GM12878 (cell line): ENCODE measurements at regions not wholly inside any gene's neighbourhood (a gene's known extent, or its start where the extent isn't known, plus 50 kb on each side); places are given as distances from the start of the nearest gene placed in this dataset.

ENCODE experiments used
- EP300 ChIP-seq, 2 experiments: fragments of 150-350 bp in 1 of 2; IDR thresholded peaks; 2 replicates each; pipeline ENCODE4 v1.6.1; 2011 to 2012; ENCODE audit warnings: low read depth in 2 of 2, low read length in 2 of 2, borderline replicate concordance in 1 of 2, improper control_type of control experiment in 1 of 2, inconsistent platforms in 1 of 2; ENCODE audit not compliant: control insufficient read depth in 1 of 2
- NFIC ChIP-seq: IDR thresholded peaks from 2 replicates; pipeline ENCODE4 v1.6.1; 2012; ENCODE audit warnings: low read depth, mild to moderate bottlenecking, inconsistent platforms, low read length, moderate library complexity
- POLR2AphosphoS5 ChIP-seq: IDR thresholded peaks from 2 replicates; pipeline ENCODE4 v1.6.1; 2011; ENCODE audit warnings: mild to moderate bottlenecking, low read length, inconsistent platforms
- POU2F2 ChIP-seq: IDR thresholded peaks from 3 replicates; pipeline ENCODE4 v1.6.1; 2011; ENCODE audit warnings: low read depth, mild to moderate bottlenecking, low read length, borderline replicate concordance
- RAD21 ChIP-seq: IDR thresholded peaks from 2 replicates; pipeline ENCODE4 v1.6.1; 2011; ENCODE audit warnings: mild to moderate bottlenecking, low read depth, low read length, moderate library complexity; ENCODE audit not compliant: insufficient read depth
- RBBP5 ChIP-seq: fragments of 200-600 bp; sonication (generic); conservative IDR thresholded peaks from 2 replicates; pipeline ENCODE4 v1.6.1; 2016
- TAF1 ChIP-seq: IDR thresholded peaks from 2 replicates; pipeline ENCODE4 v1.6.1; 2011; ENCODE audit warnings: mild to moderate bottlenecking, low read depth, low read length, borderline replicate concordance
- TF ChIP-seq, protein P1 (sequence below), 3 experiments: IDR thresholded peaks in 2 of 3; conservative IDR thresholded peaks in 1 of 3; 2 replicates each; pipeline ENCODE4 v1.5.1; 2011; ENCODE audit warnings: low read depth in 3 of 3, low read length in 3 of 3, mild to moderate bottlenecking in 3 of 3, control low read depth in 2 of 3, moderate library complexity in 2 of 3, inconsistent platforms in 1 of 3, mixed read lengths in 1 of 3; ENCODE audit not compliant: control insufficient read depth in 2 of 3, insufficient read depth in 1 of 3; ENCODE audit errors: extremely low read depth in 1 of 3
- TF ChIP-seq, protein P2 (sequence below): fragments of 450-650 bp; IDR thresholded peaks from 2 replicates; pipeline ENCODE4 v1.6.1; 2017; ENCODE audit warnings: antibody characterized with exemption, mild to moderate bottlenecking, moderate library complexity
- TF ChIP-seq, protein P3 (sequence below): IDR thresholded peaks from 2 replicates; pipeline ENCODE4 v1.6.1; 2012; ENCODE audit warnings: low read length, inconsistent platforms
- TF ChIP-seq, protein P4 (sequence below): IDR thresholded peaks from 2 replicates; pipeline ENCODE4 v1.6.1; 2011; ENCODE audit warnings: low read depth, mild to moderate bottlenecking, low read length, moderate library complexity, borderline replicate concordance; ENCODE audit errors: extremely low read depth
- TF ChIP-seq, protein P5 (sequence below): IDR thresholded peaks from 2 replicates; pipeline ENCODE4 v1.6.1; 2011; ENCODE audit warnings: low read depth, low read length, improper control_type of control experiment, borderline replicate concordance
- TF ChIP-seq, protein P6 (sequence below): fragments of 450-650 bp; conservative IDR thresholded peaks from 2 replicates; pipeline ENCODE4 v1.6.1; 2017; ENCODE audit warnings: mild to moderate bottlenecking, moderate library complexity

DNA sequence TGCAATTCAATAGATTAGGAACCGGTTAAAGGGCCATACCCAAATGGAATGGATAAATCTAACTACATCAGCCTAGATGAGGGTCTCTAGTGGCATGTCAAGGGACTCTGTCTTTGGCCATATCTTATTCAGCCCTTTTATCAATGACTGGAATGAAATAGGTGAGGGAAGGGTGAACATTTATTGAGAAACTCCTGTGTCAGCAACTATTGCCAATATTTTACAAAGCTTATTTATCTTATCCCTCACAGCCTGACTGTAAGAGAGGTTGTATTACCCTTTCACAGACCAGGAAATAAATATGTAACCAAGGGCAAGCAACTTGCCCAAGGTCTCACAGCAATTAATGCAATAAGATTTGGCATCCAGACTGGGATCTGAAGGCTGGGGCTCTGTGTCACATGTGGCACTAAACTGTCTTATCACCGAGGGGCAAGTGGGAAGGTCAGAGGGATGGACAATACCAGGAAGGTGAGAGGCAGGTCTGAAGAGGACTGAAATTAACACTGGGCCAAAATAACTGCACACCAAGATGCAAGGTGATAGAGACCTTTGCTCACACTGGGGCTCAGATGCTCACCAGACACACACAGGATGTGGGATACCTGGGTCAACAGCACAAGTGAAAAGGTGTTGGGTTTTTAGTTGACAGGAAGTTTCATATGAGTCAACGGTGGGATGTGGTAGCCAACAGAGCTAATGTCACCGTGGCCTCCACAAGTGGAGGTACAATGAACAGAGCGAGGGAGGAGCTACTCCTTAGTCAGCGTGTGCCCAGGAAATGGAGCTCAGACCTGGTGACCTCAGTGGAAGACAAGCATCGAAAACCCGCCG is 261.3 kb downstream of the RPLP1 start:
- TF ChIP-seq, protein P1, sequence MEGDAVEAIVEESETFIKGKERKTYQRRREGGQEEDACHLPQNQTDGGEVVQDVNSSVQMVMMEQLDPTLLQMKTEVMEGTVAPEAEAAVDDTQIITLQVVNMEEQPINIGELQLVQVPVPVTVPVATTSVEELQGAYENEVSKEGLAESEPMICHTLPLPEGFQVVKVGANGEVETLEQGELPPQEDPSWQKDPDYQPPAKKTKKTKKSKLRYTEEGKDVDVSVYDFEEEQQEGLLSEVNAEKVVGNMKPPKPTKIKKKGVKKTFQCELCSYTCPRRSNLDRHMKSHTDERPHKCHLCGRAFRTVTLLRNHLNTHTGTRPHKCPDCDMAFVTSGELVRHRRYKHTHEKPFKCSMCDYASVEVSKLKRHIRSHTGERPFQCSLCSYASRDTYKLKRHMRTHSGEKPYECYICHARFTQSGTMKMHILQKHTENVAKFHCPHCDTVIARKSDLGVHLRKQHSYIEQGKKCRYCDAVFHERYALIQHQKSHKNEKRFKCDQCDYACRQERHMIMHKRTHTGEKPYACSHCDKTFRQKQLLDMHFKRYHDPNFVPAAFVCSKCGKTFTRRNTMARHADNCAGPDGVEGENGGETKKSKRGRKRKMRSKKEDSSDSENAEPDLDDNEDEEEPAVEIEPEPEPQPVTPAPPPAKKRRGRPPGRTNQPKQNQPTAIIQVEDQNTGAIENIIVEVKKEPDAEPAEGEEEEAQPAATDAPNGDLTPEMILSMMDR (IDR thresholded peaks at IDR 0.05 in 2 of 3, conservative IDR thresholded peaks at IDR 0.05 in 1 of 3; ENCODE audit: control insufficient read depth in 2 of 3, extremely low read depth in 1 of 3, insufficient read depth in 1 of 3, low read depth in 3 of 3, low read length in 3 of 3) = no peak
- TF ChIP-seq, protein P2, sequence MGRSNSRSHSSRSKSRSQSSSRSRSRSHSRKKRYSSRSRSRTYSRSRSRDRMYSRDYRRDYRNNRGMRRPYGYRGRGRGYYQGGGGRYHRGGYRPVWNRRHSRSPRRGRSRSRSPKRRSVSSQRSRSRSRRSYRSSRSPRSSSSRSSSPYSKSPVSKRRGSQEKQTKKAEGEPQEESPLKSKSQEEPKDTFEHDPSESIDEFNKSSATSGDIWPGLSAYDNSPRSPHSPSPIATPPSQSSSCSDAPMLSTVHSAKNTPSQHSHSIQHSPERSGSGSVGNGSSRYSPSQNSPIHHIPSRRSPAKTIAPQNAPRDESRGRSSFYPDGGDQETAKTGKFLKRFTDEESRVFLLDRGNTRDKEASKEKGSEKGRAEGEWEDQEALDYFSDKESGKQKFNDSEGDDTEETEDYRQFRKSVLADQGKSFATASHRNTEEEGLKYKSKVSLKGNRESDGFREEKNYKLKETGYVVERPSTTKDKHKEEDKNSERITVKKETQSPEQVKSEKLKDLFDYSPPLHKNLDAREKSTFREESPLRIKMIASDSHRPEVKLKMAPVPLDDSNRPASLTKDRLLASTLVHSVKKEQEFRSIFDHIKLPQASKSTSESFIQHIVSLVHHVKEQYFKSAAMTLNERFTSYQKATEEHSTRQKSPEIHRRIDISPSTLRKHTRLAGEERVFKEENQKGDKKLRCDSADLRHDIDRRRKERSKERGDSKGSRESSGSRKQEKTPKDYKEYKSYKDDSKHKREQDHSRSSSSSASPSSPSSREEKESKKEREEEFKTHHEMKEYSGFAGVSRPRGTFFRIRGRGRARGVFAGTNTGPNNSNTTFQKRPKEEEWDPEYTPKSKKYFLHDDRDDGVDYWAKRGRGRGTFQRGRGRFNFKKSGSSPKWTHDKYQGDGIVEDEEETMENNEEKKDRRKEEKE = no peak
- no peak for TF ChIP-seq POLR2AphosphoS5
- TF ChIP-seq, protein P3, sequence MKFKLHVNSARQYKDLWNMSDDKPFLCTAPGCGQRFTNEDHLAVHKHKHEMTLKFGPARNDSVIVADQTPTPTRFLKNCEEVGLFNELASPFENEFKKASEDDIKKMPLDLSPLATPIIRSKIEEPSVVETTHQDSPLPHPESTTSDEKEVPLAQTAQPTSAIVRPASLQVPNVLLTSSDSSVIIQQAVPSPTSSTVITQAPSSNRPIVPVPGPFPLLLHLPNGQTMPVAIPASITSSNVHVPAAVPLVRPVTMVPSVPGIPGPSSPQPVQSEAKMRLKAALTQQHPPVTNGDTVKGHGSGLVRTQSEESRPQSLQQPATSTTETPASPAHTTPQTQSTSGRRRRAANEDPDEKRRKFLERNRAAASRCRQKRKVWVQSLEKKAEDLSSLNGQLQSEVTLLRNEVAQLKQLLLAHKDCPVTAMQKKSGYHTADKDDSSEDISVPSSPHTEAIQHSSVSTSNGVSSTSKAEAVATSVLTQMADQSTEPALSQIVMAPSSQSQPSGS = peak; percentile 92
- peak; percentile 80 to 89; a peak in 3 of 4 replicates for TF ChIP-seq EP300 (IDR thresholded peaks at IDR 0.05; ENCODE audit: borderline replicate concordance in 1 of 2, control insufficient read depth in 1 of 2, low read depth in 2 of 2, low read length in 2 of 2)
- TF ChIP-seq, protein P4, sequence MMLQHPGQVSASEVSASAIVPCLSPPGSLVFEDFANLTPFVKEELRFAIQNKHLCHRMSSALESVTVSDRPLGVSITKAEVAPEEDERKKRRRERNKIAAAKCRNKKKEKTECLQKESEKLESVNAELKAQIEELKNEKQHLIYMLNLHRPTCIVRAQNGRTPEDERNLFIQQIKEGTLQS = no peak
- peak; percentile 79; the same call in 2 of the 3 replicates for TF ChIP-seq POU2F2
- no peak for TF ChIP-seq RAD21
- no peak for TF ChIP-seq RBBP5
- peak; percentile 93 for TF ChIP-seq NFIC
- TF ChIP-seq, protein P5, sequence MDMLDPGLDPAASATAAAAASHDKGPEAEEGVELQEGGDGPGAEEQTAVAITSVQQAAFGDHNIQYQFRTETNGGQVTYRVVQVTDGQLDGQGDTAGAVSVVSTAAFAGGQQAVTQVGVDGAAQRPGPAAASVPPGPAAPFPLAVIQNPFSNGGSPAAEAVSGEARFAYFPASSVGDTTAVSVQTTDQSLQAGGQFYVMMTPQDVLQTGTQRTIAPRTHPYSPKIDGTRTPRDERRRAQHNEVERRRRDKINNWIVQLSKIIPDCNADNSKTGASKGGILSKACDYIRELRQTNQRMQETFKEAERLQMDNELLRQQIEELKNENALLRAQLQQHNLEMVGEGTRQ = no peak
- no peak for TF ChIP-seq TAF1
- TF ChIP-seq, protein P6, sequence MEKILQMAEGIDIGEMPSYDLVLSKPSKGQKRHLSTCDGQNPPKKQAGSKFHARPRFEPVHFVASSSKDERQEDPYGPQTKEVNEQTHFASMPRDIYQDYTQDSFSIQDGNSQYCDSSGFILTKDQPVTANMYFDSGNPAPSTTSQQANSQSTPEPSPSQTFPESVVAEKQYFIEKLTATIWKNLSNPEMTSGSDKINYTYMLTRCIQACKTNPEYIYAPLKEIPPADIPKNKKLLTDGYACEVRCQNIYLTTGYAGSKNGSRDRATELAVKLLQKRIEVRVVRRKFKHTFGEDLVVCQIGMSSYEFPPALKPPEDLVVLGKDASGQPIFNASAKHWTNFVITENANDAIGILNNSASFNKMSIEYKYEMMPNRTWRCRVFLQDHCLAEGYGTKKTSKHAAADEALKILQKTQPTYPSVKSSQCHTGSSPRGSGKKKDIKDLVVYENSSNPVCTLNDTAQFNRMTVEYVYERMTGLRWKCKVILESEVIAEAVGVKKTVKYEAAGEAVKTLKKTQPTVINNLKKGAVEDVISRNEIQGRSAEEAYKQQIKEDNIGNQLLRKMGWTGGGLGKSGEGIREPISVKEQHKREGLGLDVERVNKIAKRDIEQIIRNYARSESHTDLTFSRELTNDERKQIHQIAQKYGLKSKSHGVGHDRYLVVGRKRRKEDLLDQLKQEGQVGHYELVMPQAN = no peak
